Jurkat, Clone E6-1 (cell line): ENCODE measurements at regions not wholly inside any gene's neighbourhood (a gene's known extent, or its start where the extent isn't known, plus 50 kb on each side); places are given as distances from the start of the nearest gene placed in this dataset.

Experiments
- DNase-seq: peaks from one replicate; pipeline ENCODE4 v3.0.0-alpha.2; 2011; ENCODE audit warnings: low read depth, low spot score
- H3K4me3 ChIP-seq: 2 replicates; pipeline ENCODE4 v1.5.1; 2011; ENCODE audit warnings: mild to moderate bottlenecking, low read length, control low read depth, moderate library complexity

- no peak for DNase-seq
- H3K4me3 ChIP-seq: no peak overlapping the region
These were observed 1176.0 kb upstream of the GJE1 start for GRCh38 chr6:140956571-140957369.

- no peak for DNase-seq
- H3K4me3 ChIP-seq: no peak overlapping the region
These were observed 1192.3 kb upstream of the GJE1 start for GRCh38 chr6:140940251-140940925.

GRCh38 chr6:140932909-140933308 lies 1199.8 kb upstream of the GJE1 start:
- DNase-seq: no peak
- H3K4me3 ChIP-seq: no peak overlapping the region

GRCh38 chr6:140931581-140931980 lies 1201.1 kb upstream of the GJE1 start:
- no peak overlapping the region for H3K4me3 ChIP-seq
- DNase-seq: no peak

GRCh38 chr6:140929121-140929520 lies 1203.6 kb upstream of the GJE1 start:
- DNase-seq: no peak

GRCh38 chr6:140923048-140923447 lies 1209.7 kb upstream of the GJE1 start:
- DNase-seq: no peak
- H3K4me3 ChIP-seq: no peak overlapping the region

More at GRCh38 chr6:140929121-140929520, 1203.6 kb upstream of the GJE1 start:
- H3K4me3 ChIP-seq: no peak overlapping the region

- peak; percentile 8 for DNase-seq
- H3K4me3 ChIP-seq: no peak overlapping the region
These were observed 1211.1 kb upstream of the GJE1 start for GRCh38 chr6:140921366-140922226.

GRCh38 chr6:140917911-140918310 lies 1214.8 kb upstream of the GJE1 start:
- no peak for DNase-seq
- H3K4me3 ChIP-seq: no peak overlapping the region

GRCh38 chr6:140915551-140915950 lies 1217.2 kb upstream of the GJE1 start:
- no peak overlapping the region for H3K4me3 ChIP-seq
- no peak for DNase-seq

GRCh38 chr6:140915103-140915502 lies 1217.6 kb upstream of the GJE1 start:
- DNase-seq: no peak
- no peak overlapping the region for H3K4me3 ChIP-seq

GRCh38 chr6:140912686-140913085 lies 1220.0 kb upstream of the GJE1 start:
- no peak overlapping the region for H3K4me3 ChIP-seq
- DNase-seq: no peak

GRCh38 chr6:140909625-140910024 lies 1223.1 kb upstream of the GJE1 start:
- H3K4me3 ChIP-seq: no peak overlapping the region
- DNase-seq: no peak

GRCh38 chr6:140909156-140909555 lies 1223.6 kb upstream of the GJE1 start:
- DNase-seq: no peak
- H3K4me3 ChIP-seq: no peak overlapping the region

GRCh38 chr6:140908505-140908904 lies 1224.2 kb upstream of the GJE1 start:
- DNase-seq: no peak
- no peak overlapping the region for H3K4me3 ChIP-seq

GRCh38 chr6:140907235-140907634 lies 1225.5 kb upstream of the GJE1 start:
- H3K4me3 ChIP-seq: no peak overlapping the region
- DNase-seq: no peak

GRCh38 chr6:140905724-140906123 lies 1227.0 kb upstream of the GJE1 start:
- no peak overlapping the region for H3K4me3 ChIP-seq
- no peak for DNase-seq

GRCh38 chr6:140905050-140905449 lies 1227.7 kb upstream of the GJE1 start:
- DNase-seq: no peak
- no peak overlapping the region for H3K4me3 ChIP-seq

GRCh38 chr6:140897804-140898573 lies 1234.7 kb upstream of the GJE1 start:
- no peak overlapping the region for H3K4me3 ChIP-seq
- DNase-seq: no peak

GRCh38 chr6:140897349-140897748 lies 1235.4 kb upstream of the GJE1 start:
- no peak for DNase-seq
- H3K4me3 ChIP-seq: no peak overlapping the region
